ENCODE measurements at regions not wholly inside any gene's neighbourhood (a gene's known extent, or its start where the extent isn't known, plus 50 kb on each side); places are given as distances from the start of the nearest gene placed in this dataset.

DNA sequence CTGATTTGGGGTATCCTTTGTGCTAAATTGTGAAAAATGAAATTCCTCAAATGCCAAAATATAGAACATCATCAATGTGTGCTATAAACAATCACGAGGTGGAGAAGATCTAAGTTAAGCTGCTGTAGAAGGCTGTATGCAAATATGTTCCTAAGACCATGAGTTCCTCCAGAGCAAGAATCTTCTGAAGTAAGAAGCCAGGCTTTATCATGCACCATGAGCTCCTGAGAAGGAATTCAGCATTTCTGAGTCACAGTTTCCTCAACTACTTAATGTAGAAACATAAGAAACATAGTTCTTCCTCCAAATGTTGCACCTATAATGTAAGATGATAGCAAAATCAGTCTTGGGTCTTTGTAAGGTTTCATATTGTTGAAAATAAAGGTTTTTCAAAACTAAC, 241.7 kb upstream of the MDFIC2 start:
- DNase-seq: no peak

GRCh38 chr3:70550723-70551319, 238.4 kb upstream of the MDFIC2 start:
- DNase-seq: peak; percentile 68 to 84 (median 81)

- DNase-seq: peak; percentile 4 to 45 (median 30)
These were observed 234.2 kb upstream of the MDFIC2 start for GRCh38 chr3:70546679-70547078.

DNA sequence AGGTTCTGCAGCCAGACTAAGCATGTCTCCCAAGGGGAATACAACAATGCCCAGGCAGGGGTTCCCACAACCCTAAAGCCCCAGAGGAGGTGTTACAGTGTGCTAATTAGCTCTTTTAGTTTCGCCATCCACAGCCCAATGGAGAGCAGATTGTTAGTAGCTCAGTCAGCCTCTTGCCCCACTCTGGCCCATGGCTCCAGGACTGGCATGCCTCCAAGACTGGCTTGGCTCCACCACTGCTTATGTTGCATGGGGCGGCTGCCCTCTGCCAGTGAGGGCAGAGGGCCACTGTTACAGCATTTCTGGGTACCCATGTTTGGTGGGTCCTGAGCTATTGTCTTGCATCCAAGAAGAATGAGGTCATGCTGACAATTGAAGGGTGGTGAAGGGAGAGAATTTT, 231.1 kb upstream of the MDFIC2 start:
- DNase-seq: no peak

- DNase-seq: peak in 2 of 4 experiments; percentile 10 to 12
These were observed 227.5 kb upstream of the MDFIC2 start for GRCh38 chr3:70539908-70540307.

GRCh38 chr3:70532806-70533205, 220.4 kb upstream of the MDFIC2 start:
- no peak for DNase-seq

GRCh38 chr3:70531838-70532489, 219.5 kb upstream of the MDFIC2 start:
- DNase-seq: no peak

- peak in 3 of 4 experiments; percentile 13 to 41 (median 21) for DNase-seq
These were observed 218.7 kb upstream of the MDFIC2 start for GRCh38 chr3:70531063-70531657.

- DNase-seq: no peak
These were observed 218.2 kb upstream of the MDFIC2 start for GRCh38 chr3:70530626-70531025.

GRCh38 chr3:70527026-70527425, 214.6 kb upstream of the MDFIC2 start:
- DNase-seq: no peak

DNA sequence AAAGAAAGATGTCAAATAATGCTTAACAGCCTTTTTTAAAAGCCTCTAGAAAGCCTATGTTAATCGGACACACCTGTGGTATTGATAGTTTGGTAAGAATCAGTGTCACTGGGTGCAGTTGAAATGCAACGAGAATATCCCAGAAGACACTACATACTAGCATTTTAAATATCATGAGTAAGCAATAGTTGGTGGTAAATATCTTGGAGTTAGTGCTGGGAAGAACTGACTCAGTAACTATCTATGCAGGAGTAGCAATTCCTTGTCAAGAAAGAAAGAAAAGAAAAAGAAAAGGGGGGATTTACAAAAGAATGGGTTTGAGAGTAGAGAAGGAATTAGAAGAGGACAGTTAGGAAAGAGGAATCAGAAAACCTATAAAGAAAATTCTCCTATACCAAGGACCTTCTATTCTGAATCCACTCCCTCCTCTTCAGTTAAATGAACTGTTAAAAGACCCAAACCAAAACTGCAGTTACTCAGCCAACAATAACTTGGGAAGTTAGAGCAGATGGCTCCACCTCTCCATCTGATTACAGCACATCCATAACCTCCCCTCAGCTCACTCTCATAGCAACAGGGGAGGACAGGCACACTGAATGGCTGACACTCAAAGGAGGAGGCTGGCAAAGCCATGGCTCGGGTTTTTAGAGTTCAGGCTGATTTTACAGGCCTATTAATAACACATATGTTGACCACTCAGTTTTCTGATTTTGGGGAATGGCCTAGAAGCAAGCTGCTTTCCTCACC, 207.6 kb upstream of the MDFIC2 start:
- DNase-seq: no peak

DNA sequence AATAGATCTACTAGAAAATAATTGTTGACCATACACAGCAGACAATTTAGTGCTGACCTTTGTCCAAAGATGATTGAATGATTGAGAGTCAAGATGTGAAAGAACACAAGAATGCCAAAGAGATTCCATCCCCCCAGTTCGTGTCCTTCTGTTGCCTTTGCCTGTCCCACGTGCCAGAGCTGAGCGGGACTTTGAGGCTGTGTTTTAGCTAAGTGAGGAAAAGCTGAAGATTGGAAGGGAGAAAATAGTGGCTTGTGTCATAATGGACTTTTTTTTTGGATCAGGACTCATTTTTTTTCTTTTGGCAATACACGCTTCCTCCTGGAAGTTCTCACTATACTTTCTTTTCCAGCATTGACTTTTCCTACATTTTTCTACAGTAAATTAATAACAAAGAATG, 206.6 kb upstream of the MDFIC2 start:
- DNase-seq: no peak

- no peak for DNase-seq
These were observed 205.9 kb upstream of the MDFIC2 start for GRCh38 chr3:70518356-70518755.

GRCh38 chr3:70517124-70517890, 204.9 kb upstream of the MDFIC2 start:
- no peak for DNase-seq

- no peak for DNase-seq
These were observed 203.6 kb upstream of the MDFIC2 start for GRCh38 chr3:70516076-70516475.

DNA sequence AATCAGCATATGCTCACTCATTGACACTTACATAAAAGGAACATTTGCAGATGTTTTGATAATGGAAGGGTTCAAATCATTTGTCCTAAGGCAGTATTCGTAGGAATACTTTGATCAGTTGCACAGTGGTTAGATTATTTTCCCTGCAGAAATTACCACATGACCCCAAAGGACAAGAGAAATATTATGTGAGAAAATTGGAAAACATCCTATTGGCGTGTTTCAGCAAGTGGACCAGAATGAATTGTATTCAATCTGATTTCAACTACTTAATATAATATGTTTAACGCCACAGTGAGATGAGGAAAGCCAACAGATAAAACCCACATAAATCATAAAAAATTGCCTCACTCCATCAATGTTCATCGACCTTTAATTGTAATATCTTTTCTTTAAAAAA, 195.0 kb upstream of the MDFIC2 start:
- no peak for DNase-seq

- no peak for DNase-seq
These were observed 194.3 kb upstream of the MDFIC2 start for GRCh38 chr3:70506775-70507174.

DNA sequence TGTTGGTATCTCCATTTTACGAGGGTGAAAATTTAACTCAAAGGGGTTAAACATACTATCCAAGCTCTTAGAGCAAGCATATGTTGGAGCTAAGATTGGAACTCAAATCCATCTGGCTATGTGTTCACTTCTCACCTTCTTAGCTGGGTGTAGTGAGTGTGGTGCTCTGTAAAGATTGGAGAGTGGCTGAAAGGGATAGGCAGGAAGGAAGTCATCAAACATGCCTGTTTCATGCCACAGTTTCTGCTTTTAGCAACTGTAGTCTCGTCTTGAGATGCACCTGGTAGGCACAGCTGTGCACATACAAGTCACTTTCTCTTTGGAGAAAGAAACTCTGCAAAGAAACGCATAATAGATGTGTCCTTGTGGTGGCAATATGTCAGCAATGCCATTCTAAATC, 189.1 kb upstream of the MDFIC2 start:
- no peak for DNase-seq

- no peak for DNase-seq
These were observed 176.4 kb upstream of the MDFIC2 start for GRCh38 chr3:70488816-70489215.

GRCh38 chr3:70488131-70488530, 175.7 kb upstream of the MDFIC2 start:
- no peak for DNase-seq

- DNase-seq: no peak
These were observed 174.1 kb upstream of the MDFIC2 start for GRCh38 chr3:70486414-70487017.

DNA sequence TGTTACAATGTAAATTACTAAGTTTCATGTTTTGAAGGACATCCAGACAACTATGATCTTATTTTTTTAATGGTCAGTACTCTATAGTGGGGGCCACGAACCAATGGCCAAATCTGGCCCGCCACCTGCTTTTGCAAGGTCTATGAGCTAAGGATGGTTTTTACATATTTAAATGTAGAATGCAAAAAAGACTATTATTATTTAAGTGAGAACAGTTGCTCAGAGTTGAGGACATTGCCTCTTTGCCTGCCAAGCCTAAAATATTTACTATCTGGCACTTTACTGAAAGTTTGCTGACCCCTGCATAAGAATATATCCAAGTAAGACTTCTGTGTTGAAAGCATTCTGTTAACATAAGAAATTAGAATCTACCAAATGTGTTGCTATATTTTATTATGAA, 163.7 kb upstream of the MDFIC2 start:
- DNase-seq: no peak
